Fibroblast of lung (primary cell): ENCODE measurements at regions not wholly inside any gene's neighbourhood (a gene's known extent, or its start where the extent isn't known, plus 50 kb on each side); places are given as distances from the start of the nearest gene placed in this dataset.

Source experiments
- EZH2 ChIP-seq: IDR thresholded peaks from 2 replicates; pipeline ENCODE4 v1.5.1; 2012; ENCODE audit warnings: low read length, control low read depth, mild to moderate bottlenecking; ENCODE audit errors: missing control alignments
- TF ChIP-seq, protein P1 (sequence below), 2 donors: IDR thresholded peaks in 1 of 2; conservative IDR thresholded peaks in 1 of 2; 1 replicate in 1 of 2; 2 replicates in 1 of 2; pipeline ENCODE4 v1.5.1; 2011 to 2012; ENCODE audit warnings: low read length in 2 of 2, control low read depth in 1 of 2, inconsistent platforms in 1 of 2, low read depth in 1 of 2, mild to moderate bottlenecking in 1 of 2

DNA sequence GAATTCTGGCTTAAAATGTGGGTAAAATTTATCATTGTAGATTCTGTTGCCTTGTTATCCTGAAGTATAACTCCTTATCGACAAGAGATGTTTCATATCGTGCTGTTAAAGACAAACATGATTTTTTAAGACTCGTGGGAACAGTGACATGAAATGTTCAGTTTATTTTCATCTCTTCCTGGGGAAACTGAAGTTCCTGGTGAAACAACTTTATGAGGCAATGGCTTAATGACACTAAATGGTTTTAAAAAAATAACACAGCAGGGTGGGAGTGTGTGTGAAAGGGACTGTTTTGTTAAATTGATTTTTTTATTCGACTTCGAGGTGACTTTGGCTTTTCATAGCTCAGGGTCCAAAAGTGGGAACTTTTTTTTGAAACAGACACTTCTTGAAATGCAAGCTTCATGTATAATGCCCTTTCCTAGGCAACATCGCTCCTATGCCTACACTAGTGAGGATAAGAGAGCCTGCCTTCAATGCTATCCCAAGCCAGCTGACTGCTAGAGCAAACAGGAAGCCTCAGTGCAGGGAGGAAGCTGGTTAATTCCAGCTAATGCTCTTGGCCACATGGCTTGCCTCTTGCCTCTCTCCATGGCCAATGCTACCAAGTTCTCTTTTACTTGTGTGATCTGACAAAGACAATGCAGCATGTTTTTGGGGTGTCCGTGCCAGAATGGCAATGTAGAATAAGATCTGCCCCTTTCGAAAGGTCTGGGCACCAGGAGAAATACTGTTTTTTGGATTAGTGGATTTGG is 57.8 kb downstream of the PABIR2 start:
- TF ChIP-seq, protein P1, sequence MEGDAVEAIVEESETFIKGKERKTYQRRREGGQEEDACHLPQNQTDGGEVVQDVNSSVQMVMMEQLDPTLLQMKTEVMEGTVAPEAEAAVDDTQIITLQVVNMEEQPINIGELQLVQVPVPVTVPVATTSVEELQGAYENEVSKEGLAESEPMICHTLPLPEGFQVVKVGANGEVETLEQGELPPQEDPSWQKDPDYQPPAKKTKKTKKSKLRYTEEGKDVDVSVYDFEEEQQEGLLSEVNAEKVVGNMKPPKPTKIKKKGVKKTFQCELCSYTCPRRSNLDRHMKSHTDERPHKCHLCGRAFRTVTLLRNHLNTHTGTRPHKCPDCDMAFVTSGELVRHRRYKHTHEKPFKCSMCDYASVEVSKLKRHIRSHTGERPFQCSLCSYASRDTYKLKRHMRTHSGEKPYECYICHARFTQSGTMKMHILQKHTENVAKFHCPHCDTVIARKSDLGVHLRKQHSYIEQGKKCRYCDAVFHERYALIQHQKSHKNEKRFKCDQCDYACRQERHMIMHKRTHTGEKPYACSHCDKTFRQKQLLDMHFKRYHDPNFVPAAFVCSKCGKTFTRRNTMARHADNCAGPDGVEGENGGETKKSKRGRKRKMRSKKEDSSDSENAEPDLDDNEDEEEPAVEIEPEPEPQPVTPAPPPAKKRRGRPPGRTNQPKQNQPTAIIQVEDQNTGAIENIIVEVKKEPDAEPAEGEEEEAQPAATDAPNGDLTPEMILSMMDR (conservative IDR thresholded peaks at IDR 0.05 in 1 of 2, IDR thresholded peaks at IDR 0.05 in 1 of 2; ENCODE audit: low read depth in 1 of 2, low read length in 2 of 2): no peak
- no peak for TF ChIP-seq EZH2
